SIG-M5 treated with dmso at 0.1 percent for 504 hours (cell line): ENCODE measurements at regions not wholly inside any gene's neighbourhood (a gene's known extent, or its start where the extent isn't known, plus 50 kb on each side); places are given as distances from the start of the nearest gene placed in this dataset.

ENCODE experiments used
- DNase-seq: peaks from one replicate; lab custom pipeline; 2025; ENCODE audit not compliant: unreplicated experiment; lab: John Stamatoyannopoulos, UW

DNA sequence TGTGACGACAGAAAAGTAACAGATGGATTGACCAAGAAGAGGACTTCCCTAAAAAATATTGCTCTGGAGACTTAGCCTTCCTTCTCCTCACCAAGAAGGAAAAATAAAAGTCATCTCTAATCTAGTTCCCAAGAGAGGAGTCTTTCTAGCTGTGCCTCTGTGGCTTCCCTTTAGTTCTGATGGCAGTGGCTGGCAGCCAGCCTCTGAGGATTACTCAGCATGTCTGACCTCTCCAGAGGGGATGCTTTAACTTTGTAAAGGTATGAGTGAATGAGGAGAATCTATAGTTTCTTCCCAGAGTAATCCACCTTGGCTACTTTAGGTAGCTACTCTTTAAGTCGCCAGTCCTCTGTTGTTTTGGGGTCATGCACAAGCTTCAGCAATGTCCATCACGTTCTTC is 163.9 kb upstream of the KIT start:
- DNase-seq = no peak

- no peak for DNase-seq
Observed at GRCh38 chr4:54495091-54495490, 162.7 kb upstream of the KIT start.

DNA sequence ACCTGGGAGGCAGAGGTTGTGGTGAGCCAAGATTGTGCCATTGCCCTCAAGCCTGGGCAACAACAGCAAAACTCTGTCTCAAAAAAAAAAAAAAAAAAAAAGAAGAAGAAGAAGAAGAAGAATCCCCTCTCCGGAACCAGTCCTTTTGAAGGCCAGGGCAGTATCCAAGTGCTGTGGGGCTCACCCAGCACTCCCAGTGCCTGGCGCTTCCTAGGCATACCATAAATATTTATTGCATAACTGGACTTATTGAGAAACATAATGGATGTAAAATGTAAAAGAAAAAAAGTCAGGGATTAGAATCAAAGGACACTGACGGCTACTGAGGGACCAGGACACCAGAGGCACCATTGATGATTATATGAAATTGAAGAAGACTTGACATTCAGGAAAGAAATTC is 162.1 kb upstream of the KIT start:
- no peak for DNase-seq

DNA sequence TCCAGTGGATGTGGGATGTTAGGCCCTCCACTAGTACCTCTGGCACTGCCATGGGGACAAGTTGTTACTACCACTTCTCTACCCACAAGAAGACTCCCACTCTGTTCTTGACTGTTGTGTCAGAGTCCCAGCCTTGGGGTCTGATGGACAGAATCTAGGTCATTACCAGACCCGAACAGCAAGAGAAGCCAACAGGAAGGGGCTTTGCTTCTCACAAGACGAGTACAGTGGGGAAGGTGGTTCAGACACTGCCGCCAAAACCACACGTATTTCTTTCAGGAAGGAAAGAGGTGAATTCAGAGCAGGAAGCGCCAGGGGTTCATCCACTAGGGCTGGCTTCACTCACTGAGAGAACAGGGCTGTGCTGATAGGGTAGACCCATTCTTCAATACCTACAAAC is 161.3 kb upstream of the KIT start:
- no peak for DNase-seq

GRCh38 chr4:54497947-54498346 is 159.8 kb upstream of the KIT start:
- no peak for DNase-seq

GRCh38 chr4:54498661-54499111 is 159.1 kb upstream of the KIT start:
- no peak for DNase-seq

- DNase-seq = no peak
Observed at GRCh38 chr4:54499308-54500074, 158.3 kb upstream of the KIT start.

GRCh38 chr4:54505362-54505761 is 152.4 kb upstream of the KIT start:
- no peak for DNase-seq

DNA sequence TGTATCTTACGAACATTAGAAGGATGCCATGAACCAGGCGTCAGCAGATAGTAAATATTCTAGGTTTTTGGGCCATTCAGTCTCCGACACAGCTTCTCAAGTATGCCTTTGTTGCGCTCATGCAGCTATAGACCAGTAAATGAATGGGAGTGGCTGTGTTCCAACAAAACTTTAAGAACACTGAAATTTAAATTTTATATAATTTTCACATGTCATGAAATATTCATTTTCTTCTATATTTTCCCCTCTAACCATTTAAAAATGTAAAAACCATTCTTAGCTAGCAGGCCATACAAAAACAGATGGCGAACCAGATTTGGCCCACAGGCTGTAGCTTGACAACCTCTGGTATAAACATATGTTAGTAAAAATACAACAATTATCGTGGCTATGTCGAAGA is 151.8 kb upstream of the KIT start:
- DNase-seq = no peak

DNA sequence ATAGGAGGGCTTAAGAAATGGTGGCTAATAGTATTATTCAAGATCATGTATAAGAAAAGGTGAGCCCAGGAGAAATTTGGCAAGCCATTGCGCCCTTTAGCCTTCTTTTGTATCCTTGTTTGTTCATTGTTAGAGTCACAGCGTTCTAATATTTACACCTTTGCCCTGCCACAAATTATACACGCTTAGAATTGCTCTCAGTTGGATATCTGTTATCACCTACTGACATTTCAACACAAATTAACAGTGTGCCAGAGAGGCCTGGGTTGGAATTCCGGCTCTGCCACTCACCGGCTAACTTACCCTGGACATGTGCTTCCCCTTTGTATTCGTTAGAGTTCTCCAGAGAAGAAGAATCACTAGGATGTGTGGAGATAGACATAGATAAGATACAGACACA is 148.7 kb upstream of the KIT start:
- no peak for DNase-seq

DNA sequence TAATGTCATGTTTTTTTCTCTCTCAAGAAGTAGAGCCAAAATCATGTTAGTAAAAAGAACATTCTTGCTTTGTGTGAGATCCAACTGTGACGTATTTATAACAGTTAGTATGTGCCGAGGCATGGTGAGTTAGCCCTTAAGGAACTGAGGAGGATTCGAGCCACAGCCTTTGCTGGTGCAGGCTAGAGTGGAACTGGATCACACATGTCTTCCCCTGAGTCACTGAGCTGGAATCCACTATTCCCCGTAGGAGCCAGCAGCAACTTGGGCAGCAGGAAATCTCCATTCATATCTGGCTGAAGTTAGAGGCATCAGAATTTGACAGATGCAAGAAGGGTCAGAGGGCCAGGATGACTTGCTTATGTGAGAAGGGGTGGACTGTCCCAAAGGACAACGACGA is 144.6 kb upstream of the KIT start:
- DNase-seq = no peak

GRCh38 chr4:54513741-54514140 is 144.0 kb upstream of the KIT start:
- DNase-seq = no peak

DNA sequence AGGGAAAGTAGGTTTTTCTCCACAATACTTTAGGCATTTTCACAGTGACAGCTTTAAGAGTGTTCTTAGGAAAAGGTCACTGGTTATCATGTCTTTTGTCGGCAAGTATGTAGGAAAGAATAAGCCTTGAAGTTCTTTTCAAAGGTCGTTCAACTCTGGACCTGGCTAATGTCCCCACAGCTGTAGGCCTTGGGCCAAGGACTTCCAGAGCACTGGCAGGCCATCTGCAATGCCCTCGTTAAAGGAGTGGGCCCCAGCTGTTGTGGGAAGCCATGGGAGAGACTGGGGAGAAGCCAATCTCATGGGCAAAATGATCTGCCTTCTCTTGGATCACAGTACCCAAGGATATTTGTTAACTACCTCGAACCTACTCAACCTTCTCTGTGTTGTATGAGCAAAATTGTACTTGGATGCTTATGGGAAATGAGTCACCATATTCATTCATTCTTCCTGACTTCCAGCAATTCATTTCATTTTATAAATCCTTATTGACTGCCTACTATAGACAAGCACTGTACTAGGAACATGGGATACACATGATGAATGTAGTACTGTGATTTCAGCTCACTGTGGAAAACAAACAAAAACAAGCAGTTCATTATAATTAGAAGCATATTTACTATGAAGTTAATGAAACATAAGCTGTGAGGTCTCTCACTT is 141.1 kb upstream of the KIT start:
- no peak for DNase-seq

DNA sequence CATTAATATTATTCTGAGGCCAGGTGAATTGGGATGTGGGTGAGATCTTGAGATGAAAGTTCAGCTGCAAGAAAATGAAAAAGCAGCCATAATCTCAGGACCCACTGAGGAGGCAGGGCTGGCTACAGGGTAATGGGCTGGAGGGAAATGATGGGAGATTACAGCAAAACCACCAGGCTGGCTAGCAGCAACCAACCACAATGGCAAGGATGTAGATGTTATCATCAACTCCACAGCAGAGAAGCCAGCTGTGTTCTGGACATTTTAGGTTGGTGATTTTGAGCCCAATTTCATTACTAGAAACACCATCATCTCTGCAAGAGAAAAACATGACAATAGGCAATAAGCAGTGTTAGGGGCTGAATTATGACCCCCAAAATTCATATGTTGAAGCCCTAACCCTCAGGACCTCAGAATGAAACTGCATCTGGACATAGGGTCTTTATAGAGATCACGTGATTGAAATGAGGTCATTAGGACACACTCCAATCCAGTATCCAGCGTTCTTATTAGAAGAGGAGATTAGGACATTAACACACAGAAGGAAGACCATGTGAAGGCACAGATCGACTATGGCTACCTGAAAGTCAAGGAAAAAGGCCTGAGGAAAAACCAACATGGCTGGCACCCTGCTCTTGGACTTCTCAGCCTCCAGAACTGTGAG is 139.8 kb upstream of the KIT start:
- no peak for DNase-seq

DNA sequence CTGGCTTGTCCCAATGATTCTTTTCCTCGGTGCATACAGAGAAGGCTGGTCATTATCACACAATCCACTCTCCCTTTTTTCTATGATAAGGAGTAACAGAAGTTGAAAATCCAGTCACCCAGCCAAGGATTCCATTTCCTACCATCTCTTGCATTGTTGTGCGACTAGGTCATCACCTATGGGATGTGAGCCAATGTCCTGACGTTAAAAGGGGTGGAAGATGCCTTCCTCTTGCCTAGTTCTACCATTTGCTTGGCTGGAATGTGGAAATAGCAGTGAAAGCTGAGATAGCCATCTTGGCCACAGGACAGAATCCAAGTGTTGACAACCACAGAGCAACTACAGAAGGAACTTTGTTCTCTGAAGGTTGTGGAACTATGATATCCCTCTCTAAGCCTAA is 132.2 kb upstream of the KIT start:
- no peak for DNase-seq

DNA sequence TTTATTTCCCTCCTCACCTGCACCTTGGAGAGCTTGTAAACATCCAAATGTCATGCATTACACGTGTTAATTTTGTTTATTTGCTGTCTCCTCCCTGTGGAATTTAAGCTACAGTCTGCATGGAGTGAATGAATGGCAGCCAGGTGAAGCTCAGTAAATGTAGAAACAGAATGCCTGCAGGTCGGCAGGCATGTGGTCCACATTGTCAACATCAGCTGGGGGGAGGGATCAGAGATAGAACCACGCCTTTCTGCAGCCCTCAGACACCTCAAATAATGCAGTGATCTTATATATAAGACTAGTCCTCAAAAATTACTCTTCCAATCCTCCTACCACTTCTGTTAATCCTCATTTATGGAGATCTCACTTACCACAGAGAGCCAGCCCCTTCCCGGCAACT is 131.2 kb upstream of the KIT start:
- no peak for DNase-seq

GRCh38 chr4:54527532-54527931 is 130.2 kb upstream of the KIT start:
- DNase-seq = no peak

DNA sequence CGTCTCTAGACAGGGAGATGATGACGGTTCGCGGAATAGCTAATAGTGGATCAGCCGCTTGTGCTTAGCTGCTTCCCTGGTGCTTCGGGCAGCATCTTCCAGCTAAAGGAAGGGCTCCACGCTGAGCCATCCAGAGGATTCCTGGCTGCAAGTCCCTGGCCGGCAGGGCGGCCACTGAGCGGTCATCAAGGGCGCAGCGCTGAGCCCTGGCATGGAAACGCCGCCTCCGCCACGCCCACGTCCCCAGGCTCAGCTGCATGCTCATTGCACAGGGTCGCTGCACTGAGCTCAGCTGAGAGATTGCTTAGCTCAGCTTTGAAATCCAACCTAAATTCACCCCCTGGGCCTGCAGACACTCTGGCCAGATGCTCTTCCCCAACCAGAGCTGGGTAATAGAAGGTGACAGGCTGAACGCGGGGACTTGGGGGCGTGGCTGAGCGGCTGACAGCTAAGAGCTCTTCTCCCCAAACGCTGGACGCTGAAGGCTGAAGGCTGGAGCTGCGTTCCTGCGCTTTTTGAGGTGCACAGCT is 118.2 kb upstream of the KIT start:
- DNase-seq = no peak

- DNase-seq = no peak
Observed at GRCh38 chr4:54540931-54541330, 116.8 kb upstream of the KIT start.

DNA sequence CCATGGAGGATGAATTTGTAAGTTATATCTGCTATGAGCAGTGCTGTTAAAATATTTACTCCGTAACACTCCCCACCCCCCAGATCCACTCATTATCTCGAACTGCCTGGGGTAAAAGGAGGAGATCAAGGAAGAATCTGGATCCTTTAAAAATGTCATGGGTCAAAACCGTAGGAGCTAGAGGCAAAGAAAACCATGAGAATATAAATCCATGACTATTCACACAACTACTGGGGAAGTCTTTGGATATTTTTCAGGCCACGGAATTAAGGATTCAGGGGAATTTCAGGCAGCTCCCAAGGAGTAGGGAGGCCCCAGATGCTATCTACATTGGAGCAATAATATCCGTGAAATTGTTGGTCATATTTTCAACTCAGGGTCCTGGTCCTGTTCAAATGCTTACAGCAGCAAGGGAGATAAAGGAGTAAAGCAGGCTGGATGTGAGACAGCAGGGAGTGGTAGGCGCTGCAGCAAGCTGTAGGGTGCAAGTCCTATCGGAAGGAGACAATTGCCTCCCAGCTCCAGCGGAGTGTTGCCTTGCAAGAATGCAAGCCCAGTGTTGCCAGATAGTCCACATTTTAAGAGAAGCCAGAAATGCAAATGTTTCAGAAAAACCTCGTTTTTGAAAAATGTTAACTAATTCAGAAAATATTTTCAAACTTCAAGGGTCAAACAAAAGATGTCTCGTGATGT is 116.2 kb upstream of the KIT start:
- DNase-seq = no peak

DNA sequence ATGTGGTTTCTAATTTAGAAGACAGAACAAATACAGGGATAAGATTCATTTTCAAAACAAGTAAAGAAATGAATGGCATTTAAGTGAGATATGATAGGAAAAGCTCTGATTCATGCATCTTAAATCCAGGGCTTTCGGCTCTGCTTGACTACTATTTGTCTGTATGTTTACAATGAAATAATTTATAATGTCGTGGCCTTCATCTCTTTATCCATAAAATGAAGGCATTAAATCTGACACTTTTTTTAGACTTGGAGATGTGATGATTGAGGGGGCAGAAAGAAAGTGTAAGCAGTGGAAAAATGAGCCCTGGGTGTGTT is 115.7 kb upstream of the KIT start:
- DNase-seq = no peak
